ENCODE measurements at regions not wholly inside any gene's neighbourhood (a gene's known extent, or its start where the extent isn't known, plus 50 kb on each side); places are given as distances from the start of the nearest gene placed in this dataset.

DNA sequence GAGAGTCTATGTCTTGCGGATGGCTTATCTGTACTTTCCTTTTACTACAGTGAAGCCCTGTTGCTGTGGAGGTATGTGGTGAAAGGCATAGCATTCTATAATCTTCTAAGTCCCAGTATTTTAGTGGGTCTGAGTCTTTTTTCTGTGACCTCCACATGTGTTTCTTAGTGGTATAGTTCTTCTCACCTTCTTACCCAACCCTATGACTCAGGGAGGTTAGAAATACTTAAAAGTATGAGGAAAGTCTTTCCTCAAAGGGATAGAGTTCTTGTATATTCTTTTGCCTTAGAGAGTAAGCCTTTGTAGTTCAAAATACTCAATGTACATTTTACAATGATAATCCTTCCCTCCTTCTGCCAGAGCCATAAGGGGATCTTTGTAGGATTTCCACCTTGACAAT lies 621.9 kb upstream of the CTNND2 start:
- TF ChIP-seq, protein P1, sequence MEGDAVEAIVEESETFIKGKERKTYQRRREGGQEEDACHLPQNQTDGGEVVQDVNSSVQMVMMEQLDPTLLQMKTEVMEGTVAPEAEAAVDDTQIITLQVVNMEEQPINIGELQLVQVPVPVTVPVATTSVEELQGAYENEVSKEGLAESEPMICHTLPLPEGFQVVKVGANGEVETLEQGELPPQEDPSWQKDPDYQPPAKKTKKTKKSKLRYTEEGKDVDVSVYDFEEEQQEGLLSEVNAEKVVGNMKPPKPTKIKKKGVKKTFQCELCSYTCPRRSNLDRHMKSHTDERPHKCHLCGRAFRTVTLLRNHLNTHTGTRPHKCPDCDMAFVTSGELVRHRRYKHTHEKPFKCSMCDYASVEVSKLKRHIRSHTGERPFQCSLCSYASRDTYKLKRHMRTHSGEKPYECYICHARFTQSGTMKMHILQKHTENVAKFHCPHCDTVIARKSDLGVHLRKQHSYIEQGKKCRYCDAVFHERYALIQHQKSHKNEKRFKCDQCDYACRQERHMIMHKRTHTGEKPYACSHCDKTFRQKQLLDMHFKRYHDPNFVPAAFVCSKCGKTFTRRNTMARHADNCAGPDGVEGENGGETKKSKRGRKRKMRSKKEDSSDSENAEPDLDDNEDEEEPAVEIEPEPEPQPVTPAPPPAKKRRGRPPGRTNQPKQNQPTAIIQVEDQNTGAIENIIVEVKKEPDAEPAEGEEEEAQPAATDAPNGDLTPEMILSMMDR (IDR thresholded peaks at IDR 0.05) = no peak
- TF ChIP-seq, protein P2, sequence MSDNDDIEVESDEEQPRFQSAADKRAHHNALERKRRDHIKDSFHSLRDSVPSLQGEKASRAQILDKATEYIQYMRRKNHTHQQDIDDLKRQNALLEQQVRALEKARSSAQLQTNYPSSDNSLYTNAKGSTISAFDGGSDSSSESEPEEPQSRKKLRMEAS (CRISPR knock-in tag; IDR thresholded peaks at IDR 0.05) = no peak

Measured in WTC11 (cell line).